ENCODE measurements at regions not wholly inside any gene's neighbourhood (a gene's known extent, or its start where the extent isn't known, plus 50 kb on each side); places are given as distances from the start of the nearest gene placed in this dataset.

- Mint-ChIP-seq H3K4me3 (no peak overlapping the region), H3K27me3 (ENCODE audit: low read depth in 3 of 3) (peaks cover 0 to 2% (median 2%) of the 10 kb centered on the region in 3 donors), H3K9me3 (peaks cover 0 to 3% (median 0%) of the 10 kb centered on the region in 7 donors), H3K36me3 (no peaks in the 10 kb centered on the region), H3K4me1 (peaks cover 7% of the 10 kb centered on the region), H3K27ac (no peak overlapping the region)
- Histone ChIP-seq H4K20me1 (ENCODE audit: insufficient read depth, low read length) (no peaks in the 10 kb centered on the region), H3K4me2 (replicated peaks; ENCODE audit: extremely low read depth, low read length, poor library complexity, severe bottlenecking) (no peak overlapping the region), H3K9me3 (replicated peaks in 1 of 2; ENCODE audit: control insufficient read depth in 1 of 2, insufficient read depth in 1 of 2, low read length in 2 of 2) (no peaks in the 10 kb centered on the region), H3K4me3 (replicated peaks in 1 of 3; ENCODE audit: low read depth in 2 of 3, low read length in 3 of 3) (no peak overlapping the region), H2AFZ (ENCODE audit: insufficient read depth, low read depth, low read length, poor library complexity, severe bottlenecking) (peak overlapping the region; percentile 33), H3K4me1 (ENCODE audit: control insufficient read depth in 1 of 2, insufficient read depth in 2 of 2, low read length in 2 of 2) (no peaks in the 10 kb centered on the region), H3K36me3 (replicated peaks in 1 of 2; ENCODE audit: control insufficient read depth in 1 of 2, insufficient read depth in 2 of 2, low read length in 2 of 2) (no peaks in the 10 kb centered on the region), H3K9ac (ENCODE audit: insufficient read depth, low read length, poor library complexity, severe bottlenecking) (no peak overlapping the region), H3K27ac (ENCODE audit: low read depth in 1 of 2, low read length in 2 of 2) (no peak overlapping the region), H3K27me3 (ENCODE audit: control insufficient read depth in 2 of 2, insufficient read depth in 2 of 2, low read length in 2 of 2) (no peaks in the 10 kb centered on the region), H3K79me2 (ENCODE audit: insufficient read depth, low read length) (no peaks in the 10 kb centered on the region)
- intact Hi-C loops (cut with micrococcal nuclease): no loop called here
- no peak for DNase-seq
- WGBS (ENCODE audit: insufficient coverage): 3% methylated on average over 4 of the region's 5 CpGs
- no peak for TF ChIP-seq CTCF (IDR thresholded peaks at IDR 0.05)
Measured at GRCh38 chr9:82593501-82593900, 469.4 kb downstream of the RASEF start.

- intact Hi-C loops (cut with micrococcal nuclease): no loop called here
- Histone ChIP-seq H3K9ac (ENCODE audit: insufficient read depth, low read length, poor library complexity, severe bottlenecking) (no peak overlapping the region), H3K4me3 (replicated peaks in 1 of 3; ENCODE audit: low read depth in 2 of 3, low read length in 3 of 3) (no peak overlapping the region), H3K79me2 (ENCODE audit: insufficient read depth, low read length) (no peaks in the 10 kb centered on the region), H3K4me1 (ENCODE audit: control insufficient read depth in 1 of 2, insufficient read depth in 2 of 2, low read length in 2 of 2) (no peaks in the 10 kb centered on the region), H2AFZ (ENCODE audit: insufficient read depth, low read depth, low read length, poor library complexity, severe bottlenecking) (no peak overlapping the region), H3K4me2 (replicated peaks; ENCODE audit: extremely low read depth, low read length, poor library complexity, severe bottlenecking) (no peak overlapping the region), H3K27me3 (ENCODE audit: control insufficient read depth in 2 of 2, insufficient read depth in 2 of 2, low read length in 2 of 2) (no peaks in the 10 kb centered on the region), H4K20me1 (ENCODE audit: insufficient read depth, low read length) (no peaks in the 10 kb centered on the region), H3K36me3 (replicated peaks in 1 of 2; ENCODE audit: control insufficient read depth in 1 of 2, insufficient read depth in 2 of 2, low read length in 2 of 2) (no peaks in the 10 kb centered on the region), H3K27ac (ENCODE audit: low read depth in 1 of 2, low read length in 2 of 2) (no peak overlapping the region), H3K9me3 (replicated peaks in 1 of 2; ENCODE audit: control insufficient read depth in 1 of 2, insufficient read depth in 1 of 2, low read length in 2 of 2) (no peaks in the 10 kb centered on the region)
- Mint-ChIP-seq H3K36me3 (no peaks in the 10 kb centered on the region), H3K4me1 (peaks cover 12% of the 10 kb centered on the region), H3K4me3 (no peak overlapping the region), H3K27me3 (ENCODE audit: low read depth in 3 of 3) (peaks cover 0 to 2% (median 2%) of the 10 kb centered on the region in 3 donors), H3K9me3 (peaks cover 0 to 3% (median 0%) of the 10 kb centered on the region in 7 donors), H3K27ac (no peak overlapping the region)
- no peak for TF ChIP-seq CTCF (IDR thresholded peaks at IDR 0.05)
- 95% methylated on average over 6 of the region's 12 CpGs for WGBS (ENCODE audit: insufficient coverage)
- no peak for DNase-seq
Measured at GRCh38 chr9:82597241-82598203, 465.4 kb downstream of the RASEF start.

Measured in CD14-positive monocyte (primary cell).